ENCODE measurements at regions not wholly inside any gene's neighbourhood (a gene's known extent, or its start where the extent isn't known, plus 50 kb on each side); places are given as distances from the start of the nearest gene placed in this dataset.

DNA sequence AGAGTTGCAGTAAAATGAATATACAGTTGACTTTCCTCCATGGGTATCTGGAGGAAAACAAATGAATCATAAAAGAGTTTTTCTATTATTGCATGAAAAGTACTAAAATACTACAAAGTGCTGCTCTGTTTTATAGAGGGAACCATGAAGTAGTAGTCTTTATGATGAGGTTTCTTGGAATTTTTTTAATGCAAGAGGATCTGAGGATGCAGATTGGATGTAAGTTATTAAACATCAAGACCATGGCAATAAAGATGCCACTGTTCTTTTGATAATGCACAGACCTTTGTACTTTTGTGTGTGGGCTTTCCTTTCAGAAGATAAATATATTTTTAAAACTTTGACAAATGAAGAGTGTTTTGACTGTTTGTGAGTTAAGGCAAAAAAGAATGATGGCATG is 87.5 kb downstream of the DACT1 start:
- TF ChIP-seq, protein P1, sequence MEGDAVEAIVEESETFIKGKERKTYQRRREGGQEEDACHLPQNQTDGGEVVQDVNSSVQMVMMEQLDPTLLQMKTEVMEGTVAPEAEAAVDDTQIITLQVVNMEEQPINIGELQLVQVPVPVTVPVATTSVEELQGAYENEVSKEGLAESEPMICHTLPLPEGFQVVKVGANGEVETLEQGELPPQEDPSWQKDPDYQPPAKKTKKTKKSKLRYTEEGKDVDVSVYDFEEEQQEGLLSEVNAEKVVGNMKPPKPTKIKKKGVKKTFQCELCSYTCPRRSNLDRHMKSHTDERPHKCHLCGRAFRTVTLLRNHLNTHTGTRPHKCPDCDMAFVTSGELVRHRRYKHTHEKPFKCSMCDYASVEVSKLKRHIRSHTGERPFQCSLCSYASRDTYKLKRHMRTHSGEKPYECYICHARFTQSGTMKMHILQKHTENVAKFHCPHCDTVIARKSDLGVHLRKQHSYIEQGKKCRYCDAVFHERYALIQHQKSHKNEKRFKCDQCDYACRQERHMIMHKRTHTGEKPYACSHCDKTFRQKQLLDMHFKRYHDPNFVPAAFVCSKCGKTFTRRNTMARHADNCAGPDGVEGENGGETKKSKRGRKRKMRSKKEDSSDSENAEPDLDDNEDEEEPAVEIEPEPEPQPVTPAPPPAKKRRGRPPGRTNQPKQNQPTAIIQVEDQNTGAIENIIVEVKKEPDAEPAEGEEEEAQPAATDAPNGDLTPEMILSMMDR (conservative IDR thresholded peaks at IDR 0.05): no peak
- no peak for TF ChIP-seq EZH2 (IDR thresholded peaks at IDR 0.05; ENCODE audit: low read depth)
